ENCODE measurements at regions not wholly inside any gene's neighbourhood (a gene's known extent, or its start where the extent isn't known, plus 50 kb on each side); places are given as distances from the start of the nearest gene placed in this dataset.

- TF ChIP-seq CTCF (IDR thresholded peaks at IDR 0.05) (no peak), EZH2phosphoT487 (IDR thresholded peaks at IDR 0.05) (no peak)
Observed at GRCh38 chr12:127652281-127652680, 614.7 kb upstream of the TMEM132C start.
